HCT116 (cell line): ENCODE measurements at regions not wholly inside any gene's neighbourhood (a gene's known extent, or its start where the extent isn't known, plus 50 kb on each side); places are given as distances from the start of the nearest gene placed in this dataset.
A peak's percentile ranks its signal among the peaks of the same experiment; 100 is the strongest.

Source experiments
- ATAC-seq: fragments of 200-7000 bp; cut with Tn5 transposase; 2 replicates; pipeline ENCODE4 v1.9.1; 2020; ENCODE audit warnings: mild to moderate bottlenecking, moderate library complexity
- BruUV-seq: library from RNA; stranded (reverse); fragments of 400-500 nt; replicated peaks from 2 replicates; lab custom pipeline; 2021; lab: Mats Ljungman, UMichigan
- CTCF ChIA-PET: fragments of 300-600 bp; sonication (Branson Sonifier 250); formaldehyde crosslinking; loops from one replicate; lab custom pipeline; 2021; ENCODE audit warnings: antibody characterized with exemption; lab: Charles Lee
- POLR2A ChIA-PET: fragments of 300-600, 350-600 bp; sonication (Branson Sonifier 250); formaldehyde crosslinking; loops from one replicate; lab custom pipeline; 2021; ENCODE audit warnings: antibody characterized with exemption; lab: Charles Lee
- RAD21 ChIA-PET, 2 experiments: fragments of 300-600 bp; sonication (Branson Sonifier 250); formaldehyde crosslinking; loops; one replicate each; lab custom pipeline; 2023; ENCODE audit warnings: low total read pairs in 2 of 2; ENCODE audit not compliant: uncharacterized antibody in 2 of 2, unreplicated experiment in 2 of 2, low non-redundant PET in 1 of 2; lab: Charles Lee
- DNase-seq: peaks from one replicate; pipeline ENCODE4 v3.0.0-alpha.2; 2010; ENCODE audit warnings: low read depth, low spot score
- H2AFZ ChIP-seq: fragments of 200-600 bp; shearing (Covaris generic), sonication (generic); 2 replicates; pipeline ENCODE4 v1.6.1; 2017; ENCODE audit warnings: low read depth, mixed run types, mixed read lengths, antibody characterized with exemption, low read length; ENCODE audit not compliant: poor library complexity, severe bottlenecking
- H3K27ac ChIP-seq: 2 replicates; pipeline ENCODE4 v1.5.1; 2012; ENCODE audit warnings: low read depth, low read length
- H3K27me3 ChIP-seq: fragments of 200-600 bp; sonication (generic); 2 replicates; pipeline ENCODE4 v1.6.1; 2016; ENCODE audit warnings: mixed run types, low read length, mixed read lengths; ENCODE audit not compliant: insufficient read depth
- H3K36me3 ChIP-seq, 2 experiments: fragments of 200-500 bp in 1 of 2; fragments of 200-600 bp in 1 of 2; sonication (Bioruptor generic) in 1 of 2; sonication (generic) in 1 of 2; 2 replicates each; pipeline versions ENCODE4 v1.5.1 to v1.6.1; 2014 to 2016; ENCODE audit warnings: low read length in 2 of 2, inconsistent platforms in 1 of 2, mixed read lengths in 1 of 2, mixed run types in 1 of 2; ENCODE audit not compliant: insufficient read depth in 2 of 2, control insufficient read depth in 1 of 2
- H3K4me1 ChIP-seq, 2 experiments: fragments of 200-600 bp in 1 of 2; sonication (generic) in 1 of 2; 2 replicates each; pipeline versions ENCODE4 v1.5.1 to v1.6.1; 2012 to 2017; ENCODE audit warnings: low read length in 2 of 2, inconsistent platforms in 1 of 2, mild to moderate bottlenecking in 1 of 2, mixed read lengths in 1 of 2, mixed run types in 1 of 2, moderate library complexity in 1 of 2; ENCODE audit not compliant: insufficient read depth in 2 of 2, control insufficient read depth in 1 of 2
- H3K4me2 ChIP-seq: fragments of 200-600 bp; sonication (generic); 2 replicates; pipeline ENCODE4 v1.6.1; 2017; ENCODE audit warnings: mixed run types, low read length, mixed read lengths
- H3K4me3 ChIP-seq, 2 experiments: fragments of 200-600 bp in 1 of 2; sonication (generic) in 1 of 2; replicated peaks in 1 of 2; 2 replicates each; pipeline ENCODE4 v1.5.1; 2011 to 2016; ENCODE audit warnings: low read length in 2 of 2, control low read depth in 1 of 2, low read depth in 1 of 2, mild to moderate bottlenecking in 1 of 2, mixed read lengths in 1 of 2, mixed run types in 1 of 2
- H3K79me2 ChIP-seq: fragments of 200-600 bp; sonication (generic); 2 replicates; pipeline ENCODE4 v1.6.1; 2017; ENCODE audit warnings: mild to moderate bottlenecking, mixed run types, low read length, moderate library complexity, mixed read lengths; ENCODE audit not compliant: insufficient read depth
- H3K9ac ChIP-seq: fragments of 200-600 bp; sonication (generic); 2 replicates; pipeline ENCODE4 v1.6.1; 2016; ENCODE audit warnings: low read length, mixed read lengths
- H3K9me2 ChIP-seq: fragments of 200-600 bp; sonication (generic), shearing (Covaris generic); 2 replicates; pipeline ENCODE4 v1.6.1; 2017; ENCODE audit warnings: mixed run types, mild to moderate bottlenecking, moderate library complexity; ENCODE audit not compliant: insufficient read depth
- H3K9me3 ChIP-seq, 2 experiments: fragments of 200-500 bp in 1 of 2; fragments of 200-600 bp in 1 of 2; sonication (Bioruptor generic) in 1 of 2; sonication (generic) in 1 of 2; 2 replicates each; pipeline ENCODE4 v1.6.1; 2014 to 2017; ENCODE audit warnings: low read length in 2 of 2, mixed read lengths in 2 of 2, inconsistent platforms in 1 of 2, low read depth in 1 of 2, mild to moderate bottlenecking in 1 of 2, mixed run types in 1 of 2, moderate library complexity in 1 of 2; ENCODE audit not compliant: control insufficient read depth in 1 of 2, insufficient read depth in 1 of 2
- H4K20me1 ChIP-seq: fragments of 200-600 bp; sonication (generic), shearing (Covaris generic); 2 replicates; pipeline ENCODE4 v1.6.1; 2017; ENCODE audit warnings: mixed run types, mild to moderate bottlenecking, moderate library complexity; ENCODE audit not compliant: insufficient read depth
- CEBPB ChIP-seq: IDR thresholded peaks from 2 replicates; pipeline ENCODE4 v1.6.1; 2012; ENCODE audit warnings: low read depth
- EGR1 ChIP-seq: IDR thresholded peaks from 2 replicates; pipeline ENCODE4 v1.6.1; 2012; ENCODE audit warnings: low read depth
- ELF1 ChIP-seq: IDR thresholded peaks from 2 replicates; pipeline ENCODE4 v1.6.1; 2012; ENCODE audit warnings: low read depth, borderline replicate concordance
- EZH2 ChIP-seq: fragments of 200-600 bp; sonication (generic); IDR thresholded peaks from 2 replicates; pipeline ENCODE4 v1.6.1; 2017; ENCODE audit warnings: antibody characterized with exemption, mixed run types
- FOSL1 ChIP-seq: IDR thresholded peaks from 2 replicates; pipeline ENCODE4 v1.6.1; 2012; ENCODE audit warnings: low read depth
- JUND ChIP-seq: IDR thresholded peaks from 2 replicates; pipeline ENCODE4 v1.6.1; 2012
- POLR2A ChIP-seq: IDR thresholded peaks from 2 replicates; pipeline ENCODE4 v1.7.0; 2011; ENCODE audit warnings: borderline replicate concordance; ENCODE audit not compliant: insufficient read depth, insufficient read length; ENCODE audit errors: extremely low read depth
- POLR2AphosphoS5 ChIP-seq: IDR thresholded peaks from 2 replicates; pipeline ENCODE4 v1.6.1; 2011; ENCODE audit warnings: mild to moderate bottlenecking, low read depth, low read length, moderate library complexity
- RAD21 ChIP-seq: IDR thresholded peaks from 2 replicates; pipeline ENCODE4 v1.6.1; 2012; ENCODE audit warnings: low read depth, mild to moderate bottlenecking
- SP1 ChIP-seq: IDR thresholded peaks from 2 replicates; pipeline ENCODE4 v1.6.1; 2012; ENCODE audit warnings: low read depth
- SRF ChIP-seq: IDR thresholded peaks from 2 replicates; pipeline ENCODE4 v1.6.1; 2012; ENCODE audit warnings: low read depth
- TCF7L2 ChIP-seq: IDR thresholded peaks from 2 replicates; pipeline ENCODE4 v1.7.0; 2011; ENCODE audit warnings: borderline replicate concordance, inconsistent platforms; ENCODE audit not compliant: insufficient read depth, insufficient read length; ENCODE audit errors: extremely low read depth
- YY1 ChIP-seq: IDR thresholded peaks from 2 replicates; pipeline ENCODE4 v1.6.1; 2011; ENCODE audit warnings: low read length, low read depth, moderate library complexity, mild to moderate bottlenecking; ENCODE audit not compliant: insufficient replicate concordance; ENCODE audit errors: extremely low read depth
- intact Hi-C: fragments of 100-400 bp; cut with micrococcal nuclease; formaldehyde crosslinking; loops from 2 replicates; pipeline ENCODE4 v1.10.0; 2022
- TF ChIP-seq, protein P1 (sequence below): IDR thresholded peaks from 2 replicates; pipeline ENCODE4 v1.6.1; 2012
- TF ChIP-seq, protein P2 (sequence below), 3 experiments: fragments of 200-600 bp in 1 of 3; sonication (generic) in 1 of 3; IDR thresholded peaks in 2 of 3; conservative IDR thresholded peaks in 1 of 3; 2 replicates each; pipeline ENCODE4 v1.5.1; 2012 to 2017; ENCODE audit warnings: low read depth in 2 of 3, low read length in 2 of 3, antibody characterized with exemption in 1 of 3, borderline replicate concordance in 1 of 3, control low read depth in 1 of 3, mild to moderate bottlenecking in 1 of 3, mixed read lengths in 1 of 3, mixed run types in 1 of 3, moderate library complexity in 1 of 3; ENCODE audit not compliant: insufficient read depth in 1 of 3
- TF ChIP-seq, protein P3 (sequence below): IDR thresholded peaks from 2 replicates; pipeline ENCODE4 v1.6.1; 2012
- TF ChIP-seq, protein P4 (sequence below): IDR thresholded peaks from 2 replicates; pipeline ENCODE4 v1.6.1; 2012; ENCODE audit warnings: low read depth

DNA sequence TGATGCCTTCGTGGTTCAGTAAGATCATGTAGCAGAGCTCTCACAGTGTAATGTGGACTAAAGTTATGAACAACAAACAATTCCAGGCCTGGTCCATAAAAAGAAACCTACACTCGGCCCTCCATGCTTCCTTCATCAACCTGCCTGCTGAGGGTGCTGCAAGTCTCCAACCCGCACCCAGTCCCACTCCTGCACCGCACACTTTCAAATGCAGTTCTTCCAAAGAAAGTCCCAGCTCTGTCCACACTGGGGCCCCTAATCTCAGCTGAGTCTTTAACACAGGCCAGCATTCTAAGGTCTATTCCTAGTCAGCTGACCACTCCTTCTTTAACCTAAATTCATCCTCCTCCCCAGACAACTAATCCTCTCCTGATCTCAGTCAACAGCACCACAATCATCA lies 71.5 kb upstream of the NR5A2 start:
- CTCF ChIA-PET: interaction anchor here (1.7 kb wide), 1 partner anchor 320 kb away, joined by 4 read pairs; no protein-coding TSS in a partner anchor
- H3K9me2 ChIP-seq: no peaks in the 10 kb centered on the region
- DNase-seq (no peak), ATAC-seq (peak; percentile 40; the same call in 1 of the 2 replicates)
- intact Hi-C loops: no loop called here
- H2AFZ ChIP-seq: peak overlapping the region; percentile 22
- H3K36me3 ChIP-seq: no peaks in the 10 kb centered on the region
- no peak overlapping the region for H3K4me3 ChIP-seq
- POLR2A ChIA-PET: no interaction called here
- no peak overlapping the region for H3K9ac ChIP-seq
- no TSS peak for BruUV-seq
- RAD21 ChIA-PET: no interaction called here
- no peak overlapping the region for H3K4me2 ChIP-seq
- no peaks in the 10 kb centered on the region for H4K20me1 ChIP-seq
- no peak overlapping the region for H3K27ac ChIP-seq
- no peaks in the 10 kb centered on the region for H3K27me3 ChIP-seq
- no peak for TF ChIP-seq SP1
- no peak for TF ChIP-seq POLR2A
- no peak for TF ChIP-seq TCF7L2
- TF ChIP-seq, protein P1, sequence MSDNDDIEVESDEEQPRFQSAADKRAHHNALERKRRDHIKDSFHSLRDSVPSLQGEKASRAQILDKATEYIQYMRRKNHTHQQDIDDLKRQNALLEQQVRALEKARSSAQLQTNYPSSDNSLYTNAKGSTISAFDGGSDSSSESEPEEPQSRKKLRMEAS: no peak
- TF ChIP-seq, protein P2, sequence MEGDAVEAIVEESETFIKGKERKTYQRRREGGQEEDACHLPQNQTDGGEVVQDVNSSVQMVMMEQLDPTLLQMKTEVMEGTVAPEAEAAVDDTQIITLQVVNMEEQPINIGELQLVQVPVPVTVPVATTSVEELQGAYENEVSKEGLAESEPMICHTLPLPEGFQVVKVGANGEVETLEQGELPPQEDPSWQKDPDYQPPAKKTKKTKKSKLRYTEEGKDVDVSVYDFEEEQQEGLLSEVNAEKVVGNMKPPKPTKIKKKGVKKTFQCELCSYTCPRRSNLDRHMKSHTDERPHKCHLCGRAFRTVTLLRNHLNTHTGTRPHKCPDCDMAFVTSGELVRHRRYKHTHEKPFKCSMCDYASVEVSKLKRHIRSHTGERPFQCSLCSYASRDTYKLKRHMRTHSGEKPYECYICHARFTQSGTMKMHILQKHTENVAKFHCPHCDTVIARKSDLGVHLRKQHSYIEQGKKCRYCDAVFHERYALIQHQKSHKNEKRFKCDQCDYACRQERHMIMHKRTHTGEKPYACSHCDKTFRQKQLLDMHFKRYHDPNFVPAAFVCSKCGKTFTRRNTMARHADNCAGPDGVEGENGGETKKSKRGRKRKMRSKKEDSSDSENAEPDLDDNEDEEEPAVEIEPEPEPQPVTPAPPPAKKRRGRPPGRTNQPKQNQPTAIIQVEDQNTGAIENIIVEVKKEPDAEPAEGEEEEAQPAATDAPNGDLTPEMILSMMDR (IDR thresholded peaks at IDR 0.05 in 2 of 3, conservative IDR thresholded peaks at IDR 0.05 in 1 of 3; ENCODE audit: borderline replicate concordance in 1 of 3, insufficient read depth in 1 of 3, low read depth in 2 of 3, low read length in 2 of 3): no peak
- no peak for TF ChIP-seq EGR1
- no peak for TF ChIP-seq SRF
- TF ChIP-seq CEBPB: no peak
- TF ChIP-seq EZH2: no peak
- no peak for TF ChIP-seq RAD21
- TF ChIP-seq YY1: no peak
- TF ChIP-seq JUND: no peak
- TF ChIP-seq, protein P3, sequence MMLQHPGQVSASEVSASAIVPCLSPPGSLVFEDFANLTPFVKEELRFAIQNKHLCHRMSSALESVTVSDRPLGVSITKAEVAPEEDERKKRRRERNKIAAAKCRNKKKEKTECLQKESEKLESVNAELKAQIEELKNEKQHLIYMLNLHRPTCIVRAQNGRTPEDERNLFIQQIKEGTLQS: no peak
- TF ChIP-seq, protein P4, sequence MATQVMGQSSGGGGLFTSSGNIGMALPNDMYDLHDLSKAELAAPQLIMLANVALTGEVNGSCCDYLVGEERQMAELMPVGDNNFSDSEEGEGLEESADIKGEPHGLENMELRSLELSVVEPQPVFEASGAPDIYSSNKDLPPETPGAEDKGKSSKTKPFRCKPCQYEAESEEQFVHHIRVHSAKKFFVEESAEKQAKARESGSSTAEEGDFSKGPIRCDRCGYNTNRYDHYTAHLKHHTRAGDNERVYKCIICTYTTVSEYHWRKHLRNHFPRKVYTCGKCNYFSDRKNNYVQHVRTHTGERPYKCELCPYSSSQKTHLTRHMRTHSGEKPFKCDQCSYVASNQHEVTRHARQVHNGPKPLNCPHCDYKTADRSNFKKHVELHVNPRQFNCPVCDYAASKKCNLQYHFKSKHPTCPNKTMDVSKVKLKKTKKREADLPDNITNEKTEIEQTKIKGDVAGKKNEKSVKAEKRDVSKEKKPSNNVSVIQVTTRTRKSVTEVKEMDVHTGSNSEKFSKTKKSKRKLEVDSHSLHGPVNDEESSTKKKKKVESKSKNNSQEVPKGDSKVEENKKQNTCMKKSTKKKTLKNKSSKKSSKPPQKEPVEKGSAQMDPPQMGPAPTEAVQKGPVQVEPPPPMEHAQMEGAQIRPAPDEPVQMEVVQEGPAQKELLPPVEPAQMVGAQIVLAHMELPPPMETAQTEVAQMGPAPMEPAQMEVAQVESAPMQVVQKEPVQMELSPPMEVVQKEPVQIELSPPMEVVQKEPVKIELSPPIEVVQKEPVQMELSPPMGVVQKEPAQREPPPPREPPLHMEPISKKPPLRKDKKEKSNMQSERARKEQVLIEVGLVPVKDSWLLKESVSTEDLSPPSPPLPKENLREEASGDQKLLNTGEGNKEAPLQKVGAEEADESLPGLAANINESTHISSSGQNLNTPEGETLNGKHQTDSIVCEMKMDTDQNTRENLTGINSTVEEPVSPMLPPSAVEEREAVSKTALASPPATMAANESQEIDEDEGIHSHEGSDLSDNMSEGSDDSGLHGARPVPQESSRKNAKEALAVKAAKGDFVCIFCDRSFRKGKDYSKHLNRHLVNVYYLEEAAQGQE: no peak
- TF ChIP-seq POLR2AphosphoS5: no peak
- TF ChIP-seq FOSL1: no peak
- TF ChIP-seq ELF1: no peak
- no peaks in the 10 kb centered on the region for H3K79me2 ChIP-seq
- H3K9me3 ChIP-seq: no peaks in the 10 kb centered on the region
- no peaks in the 10 kb centered on the region for H3K4me1 ChIP-seq
